ENCODE measurements at regions not wholly inside any gene's neighbourhood (a gene's known extent, or its start where the extent isn't known, plus 50 kb on each side); places are given as distances from the start of the nearest gene placed in this dataset.

DNA sequence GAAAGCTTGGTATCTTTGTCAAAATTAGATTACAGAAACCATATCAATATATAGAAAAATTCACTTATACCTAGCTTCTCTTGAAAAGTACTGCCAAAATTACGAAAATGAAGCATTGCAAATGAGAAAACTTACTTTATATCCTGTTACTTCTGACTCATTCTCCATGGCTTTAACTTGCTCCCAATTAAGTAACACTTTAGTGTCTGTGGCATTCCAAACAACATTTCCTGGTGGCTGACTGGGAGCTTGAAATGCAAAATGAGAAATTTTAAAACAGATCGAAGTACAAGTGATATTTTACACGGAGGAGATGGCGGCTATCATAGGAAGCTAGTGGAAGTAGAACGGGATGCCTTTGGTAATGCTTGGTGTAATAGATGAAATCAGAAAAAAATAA, 347.3 kb downstream of the CNTN3 start:
- Histone ChIP-seq H4K91ac (ENCODE audit: insufficient read length, low read depth, low read length) (no peak overlapping the region), H3T11ph (ENCODE audit: low read length) (no peak overlapping the region), H3K4me1 (ENCODE audit: insufficient read depth, low read length) (no peaks in the 10 kb centered on the region), H3K4me2 (ENCODE audit: insufficient read depth, insufficient read length, low read length) (no peak overlapping the region), H3K23me2 (ENCODE audit: insufficient read length, low read depth, low read length, poor library complexity, severe bottlenecking) (no peaks in the 10 kb centered on the region), H3K79me1 (ENCODE audit: insufficient read depth, low read depth, low read length, poor library complexity, severe bottlenecking) (no peaks in the 10 kb centered on the region), H2BK120ac (ENCODE audit: low read depth, low read length, poor library complexity, severe bottlenecking) (no peak overlapping the region), H2BK20ac (ENCODE audit: low read depth, low read length, poor library complexity, severe bottlenecking) (no peak overlapping the region), H3K27ac (ENCODE audit: insufficient read length, low read depth, low read length) (no peak overlapping the region), H2AK5ac (ENCODE audit: insufficient read length, low read length) (no peak overlapping the region), H2BK12ac (ENCODE audit: insufficient read length, low read depth, low read length) (no peak overlapping the region), H4K5ac (ENCODE audit: insufficient read length, low read depth, low read length) (no peak overlapping the region), H4K8ac (replicated peaks; ENCODE audit: insufficient read length, low read depth, low read length) (no peak overlapping the region), H3K9ac (ENCODE audit: extremely low read depth, insufficient read length, low read length) (no peak overlapping the region), H3K79me2 (ENCODE audit: insufficient read depth, low read length) (no peaks in the 10 kb centered on the region), H2AFZ (ENCODE audit: low read length) (no peak overlapping the region), H2BK15ac (ENCODE audit: low read depth, low read length) (no peak overlapping the region), H2BK5ac (ENCODE audit: insufficient read length, low read length) (no peak overlapping the region), H3K4ac (ENCODE audit: low read depth, low read length) (no peak overlapping the region), H3K27me3 (ENCODE audit: insufficient read depth, low read length) (no peaks in the 10 kb centered on the region), H3K23ac (ENCODE audit: insufficient read length, low read depth, low read length) (no peak overlapping the region), H4K20me1 (ENCODE audit: control insufficient read depth, insufficient read depth, insufficient read length) (no peaks in the 10 kb centered on the region), H3K14ac (ENCODE audit: insufficient read depth, low read length) (no peak overlapping the region), H3K18ac (ENCODE audit: insufficient read length, low read depth, low read length) (no peak overlapping the region), H3K9me3 (ENCODE audit: control insufficient read depth, low read depth, low read length) (no peaks in the 10 kb centered on the region), H3K56ac (ENCODE audit: insufficient read length, low read depth, low read length) (no peak overlapping the region)
- no CpG with 5 or more reads among the region's 5 CpGs for WGBS (ENCODE audit: extremely low coverage, insufficient read length, low lambda C conversion rate)
- H3K27me3 Mint-ChIP-seq (ENCODE audit: low read depth) = no peaks in the 10 kb centered on the region
- no peak overlapping the region for H3K4me3 Mint-ChIP-seq
- H3K27ac Mint-ChIP-seq = no peak overlapping the region
- no peaks in the 10 kb centered on the region for H3K36me3 Mint-ChIP-seq (ENCODE audit: insufficient read depth in 1 of 3, low read depth in 3 of 3)
- no peak for DNase-seq
- no peaks in the 10 kb centered on the region for H3K9me3 Mint-ChIP-seq
- H3K4me1 Mint-ChIP-seq = peaks cover 0 to 2% of the 10 kb centered on the region in 2 experiments; a peak in 1 of 4 replicates
- TF ChIP-seq, protein P1, sequence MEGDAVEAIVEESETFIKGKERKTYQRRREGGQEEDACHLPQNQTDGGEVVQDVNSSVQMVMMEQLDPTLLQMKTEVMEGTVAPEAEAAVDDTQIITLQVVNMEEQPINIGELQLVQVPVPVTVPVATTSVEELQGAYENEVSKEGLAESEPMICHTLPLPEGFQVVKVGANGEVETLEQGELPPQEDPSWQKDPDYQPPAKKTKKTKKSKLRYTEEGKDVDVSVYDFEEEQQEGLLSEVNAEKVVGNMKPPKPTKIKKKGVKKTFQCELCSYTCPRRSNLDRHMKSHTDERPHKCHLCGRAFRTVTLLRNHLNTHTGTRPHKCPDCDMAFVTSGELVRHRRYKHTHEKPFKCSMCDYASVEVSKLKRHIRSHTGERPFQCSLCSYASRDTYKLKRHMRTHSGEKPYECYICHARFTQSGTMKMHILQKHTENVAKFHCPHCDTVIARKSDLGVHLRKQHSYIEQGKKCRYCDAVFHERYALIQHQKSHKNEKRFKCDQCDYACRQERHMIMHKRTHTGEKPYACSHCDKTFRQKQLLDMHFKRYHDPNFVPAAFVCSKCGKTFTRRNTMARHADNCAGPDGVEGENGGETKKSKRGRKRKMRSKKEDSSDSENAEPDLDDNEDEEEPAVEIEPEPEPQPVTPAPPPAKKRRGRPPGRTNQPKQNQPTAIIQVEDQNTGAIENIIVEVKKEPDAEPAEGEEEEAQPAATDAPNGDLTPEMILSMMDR (conservative IDR thresholded peaks at IDR 0.05) = no peak

Data from H9 (cell line).